Erythroblast (primary cell): ENCODE measurements at regions not wholly inside any gene's neighbourhood (a gene's known extent, or its start where the extent isn't known, plus 50 kb on each side); places are given as distances from the start of the nearest gene placed in this dataset.

Experiments used
- DNase-seq, 2 experiments: peaks; one replicate each; lab custom pipeline; 2025; lab: John Stamatoyannopoulos, UW
- GATA1 ChIP-seq: IDR thresholded peaks from 2 replicates; pipeline ENCODE4 v1.6.1; 2011; ENCODE audit warnings: low read depth, mild to moderate bottlenecking, control low read depth, low read length, moderate library complexity
- POLR2A ChIP-seq: IDR thresholded peaks from 2 replicates; pipeline ENCODE4 v1.6.1; 2011; ENCODE audit warnings: mild to moderate bottlenecking, low read length

DNA sequence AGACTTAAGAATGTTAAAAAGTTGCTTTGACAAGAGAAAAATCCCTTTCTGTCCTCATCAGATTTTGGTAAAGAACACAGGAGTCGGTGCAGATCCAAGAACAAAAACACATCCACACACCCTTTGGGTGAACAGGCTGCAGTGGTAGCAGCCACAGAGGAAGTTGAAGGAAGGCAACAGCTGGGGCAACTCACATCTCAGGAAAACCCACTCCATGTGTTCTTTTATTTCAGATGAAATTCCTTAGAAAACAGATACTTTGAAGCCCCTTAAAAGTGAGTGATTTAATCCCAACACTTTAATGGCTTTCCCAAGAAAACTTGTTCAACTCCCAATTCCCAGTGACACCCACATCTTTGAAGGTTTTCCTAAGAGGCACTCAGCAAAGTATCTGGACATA lies 271.3 kb downstream of the ICOS start:
- no peak for DNase-seq
- TF ChIP-seq GATA1 (no peak), POLR2A (no peak)

DNA sequence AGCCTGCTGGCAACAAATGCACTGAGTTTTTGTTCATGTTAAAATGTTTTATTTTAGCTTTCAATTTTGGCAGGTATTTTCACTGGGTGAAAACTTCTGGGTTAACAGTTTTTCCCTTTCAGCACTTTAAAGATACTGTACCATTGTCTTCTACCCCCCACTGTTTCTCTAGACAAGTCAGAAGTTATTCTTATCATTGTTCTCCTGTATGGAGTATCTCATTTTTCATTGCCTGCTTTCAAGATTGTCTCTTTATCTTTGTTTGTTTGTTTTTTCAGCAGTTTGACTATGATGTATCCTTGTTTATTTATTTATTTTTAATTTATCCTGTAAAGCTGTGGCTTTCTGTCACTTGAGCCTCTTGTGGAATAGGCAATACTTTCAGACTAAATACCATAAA lies 277.0 kb downstream of the ICOS start:
- TF ChIP-seq POLR2A, result no peak
- TF ChIP-seq GATA1, result no peak
- DNase-seq, result no peak

DNA sequence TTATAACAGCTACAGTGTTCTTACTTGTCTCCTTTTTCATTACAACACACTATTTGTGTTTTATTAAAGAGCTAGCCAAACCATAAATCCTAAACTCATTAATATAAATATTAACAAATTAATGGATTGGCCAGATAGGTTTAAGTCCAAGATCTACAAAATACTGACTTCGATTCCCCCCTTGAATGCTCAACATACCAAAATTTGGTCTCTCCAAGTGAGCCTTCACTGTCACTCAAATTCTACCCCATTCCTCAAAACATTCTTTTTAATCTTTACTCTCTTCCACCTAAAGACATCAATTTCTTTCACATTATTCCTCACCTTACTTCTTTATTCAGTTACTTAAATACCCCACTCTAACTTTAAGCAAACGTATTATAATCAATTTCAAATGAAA lies 281.5 kb downstream of the ICOS start:
- DNase-seq, result no peak
- no peak for TF ChIP-seq POLR2A
- no peak for TF ChIP-seq GATA1

DNA sequence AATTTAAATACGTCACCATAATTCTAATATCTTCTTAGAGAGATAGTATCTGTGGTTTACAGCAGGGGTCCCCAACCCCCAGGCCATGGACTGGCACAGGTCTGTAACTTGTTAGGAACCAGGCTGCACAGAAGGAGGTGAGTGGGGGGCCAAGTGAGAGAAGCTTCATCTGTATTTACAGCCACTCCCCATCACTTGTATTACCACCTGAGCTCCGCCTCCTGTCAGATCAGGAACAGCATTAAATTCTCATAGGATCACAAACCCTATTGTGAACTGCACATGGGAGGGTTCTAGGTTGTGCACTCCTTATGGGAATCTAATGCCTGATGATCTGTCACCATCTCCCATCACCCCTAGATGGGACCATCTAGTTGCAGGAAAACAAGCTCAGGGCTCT lies 282.6 kb downstream of the ICOS start:
- TF ChIP-seq GATA1 (no peak), POLR2A (no peak)
- DNase-seq, result no peak

DNA sequence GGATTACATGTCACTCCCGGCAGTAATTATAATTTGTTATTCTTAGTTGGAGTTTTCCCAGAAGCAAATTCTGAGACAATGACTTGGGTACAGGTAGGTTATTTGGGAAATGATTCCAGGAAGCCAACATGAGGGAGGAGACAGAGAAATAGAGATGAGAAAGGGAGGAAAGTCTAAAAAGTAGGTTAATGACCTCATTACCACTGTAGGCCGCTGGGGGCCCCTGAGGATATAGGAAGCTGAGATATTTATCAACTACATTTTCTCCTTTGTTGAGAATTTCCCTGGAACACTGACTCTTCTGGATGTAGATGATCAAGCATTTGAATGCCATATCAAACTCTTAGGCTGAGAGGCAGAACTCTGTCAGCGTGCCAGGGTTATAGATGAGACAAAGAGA lies 284.3 kb downstream of the ICOS start:
- TF ChIP-seq GATA1 (no peak), POLR2A (no peak)

DNA sequence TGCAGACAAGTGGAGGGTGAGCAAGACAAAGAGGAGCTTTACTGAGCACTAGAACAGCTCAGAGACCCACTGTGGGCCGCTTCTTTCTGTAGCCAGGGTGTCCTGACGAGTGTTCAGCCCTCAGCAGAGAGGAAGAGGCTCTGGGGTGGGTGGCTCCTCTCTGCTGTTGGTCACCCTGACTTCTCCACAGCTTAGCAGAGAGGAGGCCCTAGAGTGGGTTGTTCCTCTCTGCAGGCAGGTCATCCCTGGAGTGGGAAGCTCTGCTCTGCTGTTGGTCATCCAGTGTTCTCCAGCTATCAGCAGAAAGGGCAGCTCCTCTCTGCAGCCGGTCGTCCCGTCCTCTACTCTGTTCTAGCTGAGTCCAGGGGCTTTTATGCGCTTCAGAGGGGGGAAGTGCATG lies 286.5 kb downstream of the ICOS start:
- TF ChIP-seq GATA1 (no peak), POLR2A (no peak)
- no peak for DNase-seq

More for the DNA sequence above, 284.3 kb downstream of the ICOS start:
- no peak for DNase-seq

DNA sequence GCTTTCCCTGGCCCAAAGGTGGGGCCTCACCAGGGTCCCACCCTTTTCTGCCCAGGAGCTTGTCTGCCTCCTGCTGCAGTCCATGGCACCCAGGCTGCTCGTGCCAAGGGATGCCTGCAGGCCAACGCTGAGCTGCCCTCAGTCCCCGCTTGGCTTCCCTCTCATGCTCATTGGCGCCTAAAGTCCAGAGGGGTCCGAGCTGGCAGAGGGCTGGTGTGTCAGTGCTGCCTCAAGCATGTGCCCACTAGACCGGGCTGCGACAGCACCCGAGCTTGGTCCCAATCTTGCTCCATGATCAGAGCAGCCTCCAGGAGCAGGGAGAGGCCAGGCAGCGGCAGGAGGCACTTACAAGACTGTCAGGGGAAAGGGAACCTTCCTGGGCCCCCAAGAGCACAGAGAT lies 287.0 kb downstream of the ICOS start:
- TF ChIP-seq POLR2A, result no peak
- TF ChIP-seq GATA1, result no peak
- DNase-seq, result no peak

DNA sequence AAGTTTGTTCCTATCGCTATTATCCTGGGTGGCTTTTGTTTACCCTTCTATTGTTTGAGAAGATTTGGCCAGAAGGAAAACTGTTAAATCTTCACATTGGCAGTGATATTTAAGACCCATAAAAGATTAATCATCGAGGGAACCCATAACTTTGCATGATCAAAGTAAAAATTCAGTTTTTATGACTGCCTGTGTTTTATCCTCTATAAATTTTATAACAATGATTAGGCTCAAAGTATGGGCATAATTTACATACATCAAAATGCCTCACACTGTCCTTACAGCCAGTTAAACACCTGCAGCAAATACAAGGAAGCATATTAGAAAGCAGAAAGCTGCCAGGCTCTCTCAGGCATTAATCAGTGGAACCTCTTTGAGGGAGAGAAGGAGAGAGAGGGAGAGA lies 289.1 kb downstream of the ICOS start:
- TF ChIP-seq GATA1, result no peak
- no peak for TF ChIP-seq POLR2A
- no peak for DNase-seq

DNA sequence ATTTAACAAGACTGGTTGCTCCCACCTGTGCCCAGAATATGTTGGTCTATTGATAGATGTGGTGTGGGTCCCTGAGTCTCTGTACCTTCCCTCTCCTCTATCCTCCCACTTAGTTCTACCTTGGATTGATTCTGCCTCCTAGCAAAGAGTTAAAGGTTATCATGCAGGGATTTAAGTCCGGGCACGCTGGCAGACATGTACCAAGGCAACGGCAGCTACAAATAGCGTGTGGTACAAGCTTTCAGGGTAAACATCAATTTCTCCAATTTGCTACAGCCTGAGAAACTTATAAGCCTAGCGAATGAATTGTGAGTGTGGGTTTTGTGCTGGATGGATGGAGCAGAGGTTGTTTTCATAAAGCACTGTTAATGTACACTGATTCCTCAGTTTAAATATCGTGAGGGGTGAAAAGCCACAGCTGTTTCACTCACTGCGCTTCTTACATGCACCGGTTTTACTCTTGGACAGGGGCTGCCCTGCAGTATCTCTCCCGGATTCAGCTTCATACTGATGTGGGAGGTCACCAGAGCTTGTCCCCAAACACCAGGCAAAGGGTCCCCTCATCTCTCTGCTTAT lies 289.8 kb downstream of the ICOS start:
- DNase-seq, result no peak
- no peak for TF ChIP-seq GATA1

DNA sequence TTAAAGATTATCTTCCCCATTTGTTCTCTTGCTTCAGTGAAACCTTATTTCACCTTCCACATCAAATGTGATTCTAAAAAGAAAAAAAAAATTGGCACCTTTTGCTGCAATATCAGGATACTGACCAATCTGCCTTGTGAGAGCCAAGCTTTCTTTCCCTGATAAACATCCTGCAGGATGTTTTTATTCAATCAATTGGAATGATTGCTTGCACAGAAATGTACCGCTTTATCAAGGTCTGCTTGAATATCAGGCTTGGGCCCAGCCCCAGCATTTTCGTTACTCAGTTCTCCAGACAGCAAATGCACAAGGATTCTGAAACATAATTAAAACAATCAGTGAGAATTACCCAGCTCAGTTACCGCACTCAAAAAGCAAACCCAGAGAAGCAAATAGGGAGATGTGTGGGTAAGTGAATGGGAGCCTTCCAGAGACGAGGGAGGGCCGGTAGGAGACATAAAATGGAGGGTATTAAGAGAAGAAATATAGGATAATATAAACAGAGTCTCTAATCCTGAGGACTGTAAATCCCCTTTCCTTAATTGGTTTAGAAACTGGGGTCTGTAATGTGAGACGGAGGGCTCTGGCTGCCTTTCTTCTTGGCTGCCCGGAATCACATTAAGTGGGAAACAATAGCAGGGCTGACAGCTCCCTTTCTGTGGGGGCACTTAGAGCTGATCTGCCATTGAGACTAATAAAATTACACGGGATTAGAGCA lies 291.8 kb downstream of the ICOS start:
- TF ChIP-seq POLR2A, result no peak
- TF ChIP-seq GATA1, result no peak
- no peak for DNase-seq

DNA sequence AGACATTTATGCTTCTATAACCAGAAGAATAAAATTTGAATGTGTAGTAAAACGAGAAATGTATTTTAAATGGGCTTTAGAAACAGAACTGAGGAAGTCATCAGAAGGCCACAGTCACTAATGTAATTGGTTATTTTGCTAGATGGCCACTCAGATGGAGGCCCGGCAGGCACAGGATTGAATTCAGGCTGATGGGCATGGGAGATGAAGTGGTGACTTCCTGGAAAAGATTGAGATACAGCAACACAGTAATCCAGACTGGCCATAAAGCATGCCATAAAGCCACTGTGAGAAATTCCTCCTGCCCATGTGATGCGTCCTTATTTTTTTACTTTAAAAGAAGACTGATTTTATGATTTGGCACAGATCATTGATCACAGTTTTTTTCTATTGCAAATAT lies 297.7 kb downstream of the ICOS start:
- DNase-seq, result no peak
- no peak for TF ChIP-seq POLR2A

DNA sequence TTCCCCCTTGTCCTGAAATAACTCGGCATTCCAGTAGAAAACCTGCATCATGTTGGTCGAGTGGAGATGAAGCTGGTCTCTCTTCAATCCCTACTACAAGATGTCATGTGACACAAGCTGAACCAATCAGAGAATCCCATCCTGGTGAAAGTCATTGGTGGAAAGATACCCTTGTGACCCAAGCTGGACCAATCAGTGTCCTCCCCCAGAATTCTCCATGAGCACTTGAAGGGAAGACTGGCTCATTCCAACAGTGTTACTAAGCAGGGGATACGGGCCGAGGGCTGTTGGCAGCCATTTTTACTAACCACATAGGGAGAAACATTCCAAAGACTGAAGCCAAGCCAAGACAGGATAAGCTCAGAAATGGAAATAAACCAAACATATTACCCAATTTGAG lies 298.3 kb downstream of the ICOS start:
- no peak for TF ChIP-seq GATA1
- no peak for TF ChIP-seq POLR2A

DNA sequence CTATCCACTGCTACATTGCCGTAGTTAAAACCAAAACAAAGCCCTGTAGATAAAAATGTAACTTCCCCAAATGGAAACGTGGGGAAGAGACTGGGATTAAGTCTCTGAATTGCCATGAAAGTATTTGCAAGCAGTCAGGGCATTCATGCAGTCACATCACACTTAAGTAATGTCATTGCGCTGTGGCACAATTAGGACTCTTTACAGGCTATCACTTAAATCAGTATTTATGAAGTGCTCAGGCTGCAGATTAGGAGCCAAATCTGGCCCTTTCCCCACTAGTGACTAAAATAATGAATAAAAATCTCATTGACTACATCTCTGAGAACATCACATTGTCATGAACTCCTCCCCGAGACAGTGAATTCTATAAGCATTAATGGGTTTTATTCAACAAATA lies 300.9 kb downstream of the ICOS start:
- no peak for TF ChIP-seq POLR2A
- TF ChIP-seq GATA1, result no peak
- DNase-seq, result no peak

More for the DNA sequence above, 298.3 kb downstream of the ICOS start:
- no peak for DNase-seq

DNA sequence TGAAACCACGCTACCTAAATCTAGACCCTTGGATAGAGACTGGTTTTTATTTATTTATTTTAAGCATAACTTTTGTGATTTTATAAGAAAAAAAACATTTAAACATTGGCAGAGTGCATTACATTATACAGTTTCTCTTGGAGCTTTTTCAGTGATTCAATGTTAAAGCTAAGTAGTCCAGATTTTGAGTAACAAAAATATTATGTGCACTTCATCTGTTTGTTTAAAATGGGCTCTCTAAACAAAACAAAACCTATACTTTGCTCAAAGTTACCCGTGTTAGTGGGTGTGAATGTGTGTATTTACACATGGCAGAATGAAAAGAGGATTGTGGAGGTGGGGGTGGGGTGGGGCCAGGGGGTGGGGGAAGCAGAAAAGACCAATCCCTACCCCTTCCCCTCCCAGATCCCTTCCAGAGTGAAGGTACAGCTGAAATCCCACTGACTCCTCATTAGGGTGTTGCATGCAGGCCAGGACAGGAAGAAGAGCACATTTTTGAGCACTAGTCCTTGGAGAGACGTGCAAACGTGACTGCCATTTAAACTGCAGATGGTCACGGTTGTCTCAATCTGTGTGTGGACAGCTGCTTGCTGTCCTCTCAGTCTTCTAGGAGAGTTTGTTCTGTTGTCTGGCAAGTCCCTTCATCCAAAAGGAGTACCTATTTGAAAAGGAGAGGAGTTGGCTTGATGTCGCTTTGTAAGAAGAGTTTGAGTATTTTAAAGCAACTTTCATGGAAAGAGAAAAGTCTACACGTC lies 303.0 kb downstream of the ICOS start:
- no peak for TF ChIP-seq POLR2A
- TF ChIP-seq GATA1, result no peak
- no peak for DNase-seq

DNA sequence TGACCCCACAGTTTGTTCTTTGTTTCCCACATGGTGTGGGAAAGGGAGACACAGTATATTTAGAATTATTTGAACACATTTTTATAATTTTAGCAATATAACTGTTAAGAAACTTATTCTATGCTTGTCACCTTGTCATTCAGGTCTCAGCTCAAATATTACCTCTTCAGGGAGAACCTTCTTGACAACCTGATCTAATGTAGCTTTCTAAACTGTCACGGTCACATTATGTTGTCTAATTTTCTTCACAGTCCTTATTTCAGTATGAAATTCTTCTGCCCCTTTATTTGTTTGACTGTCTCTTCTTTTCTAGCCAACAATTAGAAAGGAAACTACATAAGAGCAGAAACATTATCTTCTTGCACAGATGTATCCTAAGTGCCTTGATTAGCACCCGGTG lies 304.3 kb upstream of the PARD3B start:
- TF ChIP-seq POLR2A (no peak), GATA1 (no peak)
- no peak for DNase-seq
